Pulmonary artery endothelial cell (primary cell): ENCODE measurements at regions not wholly inside any gene's neighbourhood (a gene's known extent, or its start where the extent isn't known, plus 50 kb on each side); places are given as distances from the start of the nearest gene placed in this dataset.
"Not testable (repeated sequence)": the region's sequence is repeated elsewhere in the genome, so short reads cannot be mapped to it uniquely, and the experiment has no call there.

ENCODE experiments used
- DNase-seq: peaks from one replicate; pipeline ENCODE4 v3.0.0-alpha.2; 2011; ENCODE audit warnings: low read depth, low spot score

- no peak for DNase-seq
Observed at GRCh38 chr2:48043746-48044145, 137.4 kb upstream of the FBXO11 start.

- DNase-seq = no peak
Observed at GRCh38 chr2:48045613-48046012, 139.3 kb upstream of the FBXO11 start.

GRCh38 chr2:48048476-48049171 lies 142.3 kb upstream of the FBXO11 start:
- DNase-seq = no peak

- no peak for DNase-seq
Observed at GRCh38 chr2:48049371-48049770, 143.1 kb upstream of the FBXO11 start.

- DNase-seq = no peak
Observed at GRCh38 chr2:48050711-48051110, 144.4 kb upstream of the FBXO11 start.

- DNase-seq = no peak
Observed at GRCh38 chr2:48059975-48060374, 153.7 kb upstream of the FBXO11 start.

GRCh38 chr2:48061656-48062055 lies 155.4 kb upstream of the FBXO11 start:
- not testable (repeated sequence) for DNase-seq

GRCh38 chr2:48065096-48065495 lies 158.8 kb upstream of the FBXO11 start:
- no peak for DNase-seq

GRCh38 chr2:48066000-48066399 lies 159.7 kb upstream of the FBXO11 start:
- DNase-seq = no peak

- no peak for DNase-seq
Observed at GRCh38 chr2:48069769-48070168, 163.5 kb upstream of the FBXO11 start.

- no peak for DNase-seq
Observed at GRCh38 chr2:48070415-48070814, 164.1 kb upstream of the FBXO11 start.

- no peak for DNase-seq
Observed at GRCh38 chr2:48072583-48072982, 166.3 kb upstream of the FBXO11 start.

GRCh38 chr2:48075631-48076030 lies 169.3 kb upstream of the FBXO11 start:
- no peak for DNase-seq

- no peak for DNase-seq
Observed at GRCh38 chr2:48080534-48081316, 174.4 kb upstream of the FBXO11 start.

GRCh38 chr2:48081317-48081628 lies 175.0 kb upstream of the FBXO11 start:
- DNase-seq = no peak

GRCh38 chr2:48085888-48086287 lies 179.6 kb upstream of the FBXO11 start:
- no peak for DNase-seq

GRCh38 chr2:48088994-48089393 lies 182.7 kb upstream of the FBXO11 start:
- DNase-seq = no peak

GRCh38 chr2:48089644-48090043 lies 183.3 kb upstream of the FBXO11 start:
- no peak for DNase-seq

GRCh38 chr2:48092846-48093803 lies 186.8 kb upstream of the FBXO11 start:
- no peak for DNase-seq

GRCh38 chr2:48096765-48097164 lies 190.5 kb upstream of the FBXO11 start:
- not testable (repeated sequence) for DNase-seq

- DNase-seq = no peak
Observed at GRCh38 chr2:48098539-48098938, 192.2 kb upstream of the FBXO11 start.

GRCh38 chr2:48104418-48104817 lies 198.1 kb upstream of the FBXO11 start:
- DNase-seq = no peak
